ENCODE measurements at regions not wholly inside any gene's neighbourhood (a gene's known extent, or its start where the extent isn't known, plus 50 kb on each side); places are given as distances from the start of the nearest gene placed in this dataset.

DNA sequence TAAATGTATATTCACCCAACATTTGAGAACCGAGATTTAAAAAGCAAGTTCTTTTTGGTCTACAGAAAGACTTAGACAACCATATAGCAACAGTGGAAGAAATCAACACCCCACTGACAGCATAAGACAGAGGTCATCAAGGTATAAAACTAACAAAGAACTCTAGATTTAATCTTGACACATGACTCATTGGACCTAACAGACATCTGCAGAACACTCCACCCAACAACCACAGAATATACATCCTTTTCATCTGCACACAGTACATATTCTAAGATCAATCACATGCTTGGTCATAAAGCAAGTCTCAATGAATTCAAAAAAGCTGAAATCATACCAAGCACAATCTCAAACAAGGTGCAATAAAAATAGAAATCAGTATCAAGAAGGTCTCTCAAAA is 65.8 kb downstream of the SPIN4 start:
- Histone ChIP-seq H2AFZ (replicated peaks) (no peak overlapping the region), H3K4me2 (no peak overlapping the region), H3K27ac (no peak overlapping the region), H3K9ac (no peak overlapping the region), H4K20me1 (ENCODE audit: low read depth) (no peaks in the 10 kb centered on the region), H3K4me1 (no peaks in the 10 kb centered on the region), H3K9me3 (ENCODE audit: low read depth) (peaks cover 4% of the 10 kb centered on the region), H3F3A (ENCODE audit: low read depth) (no peaks in the 10 kb centered on the region), H3K4me3 (no peak overlapping the region), H3K79me2 (ENCODE audit: low read depth) (no peaks in the 10 kb centered on the region), H3K36me3 (no peaks in the 10 kb centered on the region), H3K27me3 (no peaks in the 10 kb centered on the region)
- no peak for TF ChIP-seq EZH2phosphoT487 (IDR thresholded peaks at IDR 0.05)
- TF ChIP-seq, protein P1, sequence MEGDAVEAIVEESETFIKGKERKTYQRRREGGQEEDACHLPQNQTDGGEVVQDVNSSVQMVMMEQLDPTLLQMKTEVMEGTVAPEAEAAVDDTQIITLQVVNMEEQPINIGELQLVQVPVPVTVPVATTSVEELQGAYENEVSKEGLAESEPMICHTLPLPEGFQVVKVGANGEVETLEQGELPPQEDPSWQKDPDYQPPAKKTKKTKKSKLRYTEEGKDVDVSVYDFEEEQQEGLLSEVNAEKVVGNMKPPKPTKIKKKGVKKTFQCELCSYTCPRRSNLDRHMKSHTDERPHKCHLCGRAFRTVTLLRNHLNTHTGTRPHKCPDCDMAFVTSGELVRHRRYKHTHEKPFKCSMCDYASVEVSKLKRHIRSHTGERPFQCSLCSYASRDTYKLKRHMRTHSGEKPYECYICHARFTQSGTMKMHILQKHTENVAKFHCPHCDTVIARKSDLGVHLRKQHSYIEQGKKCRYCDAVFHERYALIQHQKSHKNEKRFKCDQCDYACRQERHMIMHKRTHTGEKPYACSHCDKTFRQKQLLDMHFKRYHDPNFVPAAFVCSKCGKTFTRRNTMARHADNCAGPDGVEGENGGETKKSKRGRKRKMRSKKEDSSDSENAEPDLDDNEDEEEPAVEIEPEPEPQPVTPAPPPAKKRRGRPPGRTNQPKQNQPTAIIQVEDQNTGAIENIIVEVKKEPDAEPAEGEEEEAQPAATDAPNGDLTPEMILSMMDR (IDR thresholded peaks at IDR 0.05), result no peak
- H3K9me3 Mint-ChIP-seq, result peaks cover 10% of the 10 kb centered on the region
- no peak overlapping the region for H3K27ac Mint-ChIP-seq
- no peaks in the 10 kb centered on the region for H3K4me1 Mint-ChIP-seq
- no peak for DNase-seq (ENCODE audit: low spot score)
- no peak overlapping the region for H3K4me3 Mint-ChIP-seq
- no peaks in the 10 kb centered on the region for H3K36me3 Mint-ChIP-seq
- no peaks in the 10 kb centered on the region for H3K27me3 Mint-ChIP-seq (ENCODE audit: insufficient read depth, low read depth)

DNA sequence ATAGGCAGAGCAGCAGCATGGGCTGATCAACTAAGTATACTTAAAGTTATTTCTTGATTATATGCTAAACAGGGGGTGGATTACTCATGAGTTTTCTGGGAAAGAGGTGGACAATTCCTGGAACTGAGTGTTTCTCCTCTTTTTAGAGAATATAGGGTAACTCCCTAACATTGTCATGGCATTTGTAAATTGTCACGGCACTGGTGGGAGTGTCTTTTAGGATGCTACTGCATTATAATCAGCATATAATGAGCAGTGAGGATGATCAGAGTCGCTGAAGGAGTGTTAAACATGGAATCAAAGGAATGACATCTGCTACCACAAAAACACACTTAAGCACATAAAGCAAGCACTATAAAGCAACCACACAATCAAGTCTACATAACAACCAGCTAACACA is 66.5 kb downstream of the SPIN4 start:
- Mint-ChIP-seq H3K4me3 (no peak overlapping the region), H3K27me3 (ENCODE audit: insufficient read depth, low read depth) (no peaks in the 10 kb centered on the region), H3K36me3 (no peaks in the 10 kb centered on the region), H3K4me1 (no peaks in the 10 kb centered on the region), H3K9me3 (peaks cover 8% of the 10 kb centered on the region), H3K27ac (no peak overlapping the region)
- Histone ChIP-seq H3K4me3 (no peak overlapping the region), H3K4me1 (no peaks in the 10 kb centered on the region), H3K27me3 (no peaks in the 10 kb centered on the region), H3F3A (ENCODE audit: low read depth) (no peaks in the 10 kb centered on the region), H3K4me2 (no peak overlapping the region), H3K36me3 (no peaks in the 10 kb centered on the region), H4K20me1 (ENCODE audit: low read depth) (no peaks in the 10 kb centered on the region), H3K9me3 (ENCODE audit: low read depth) (peaks cover 4% of the 10 kb centered on the region), H3K9ac (no peak overlapping the region), H2AFZ (replicated peaks) (no peak overlapping the region), H3K27ac (no peak overlapping the region), H3K79me2 (ENCODE audit: low read depth) (no peaks in the 10 kb centered on the region)
- TF ChIP-seq EZH2 (IDR thresholded peaks at IDR 0.05), result no peak
- TF ChIP-seq EZH2phosphoT487 (IDR thresholded peaks at IDR 0.05), result no peak
- TF ChIP-seq, protein P1 (IDR thresholded peaks at IDR 0.05), result no peak
- no peak for DNase-seq (ENCODE audit: low spot score)

DNA sequence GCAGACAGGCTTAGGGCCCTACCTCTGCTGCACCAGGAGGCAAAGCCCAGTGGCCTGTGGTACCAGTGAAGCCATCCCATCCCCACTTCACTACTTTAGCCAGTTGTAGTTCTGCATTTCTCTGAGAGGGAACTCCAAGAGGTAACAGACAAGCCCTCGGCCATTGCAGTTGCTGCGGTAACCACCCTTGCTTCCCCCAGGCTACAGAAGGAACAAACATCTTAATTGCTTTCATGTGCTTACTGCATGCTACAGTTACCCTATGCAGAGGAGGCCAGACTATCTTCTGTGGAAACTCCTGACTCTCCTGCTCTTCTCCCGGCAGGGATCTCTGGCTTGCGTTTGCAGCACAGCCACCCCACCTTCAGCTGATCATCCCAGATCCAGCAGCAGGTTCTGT is 67.8 kb downstream of the SPIN4 start:
- Histone ChIP-seq H3K79me2 (ENCODE audit: low read depth) (no peaks in the 10 kb centered on the region), H3F3A (ENCODE audit: low read depth) (no peaks in the 10 kb centered on the region), H3K36me3 (no peaks in the 10 kb centered on the region), H2AFZ (replicated peaks) (no peak overlapping the region), H3K9ac (no peak overlapping the region), H3K9me3 (ENCODE audit: low read depth) (peaks cover 4% of the 10 kb centered on the region), H4K20me1 (ENCODE audit: low read depth) (no peaks in the 10 kb centered on the region), H3K27me3 (no peaks in the 10 kb centered on the region), H3K27ac (no peak overlapping the region), H3K4me1 (no peaks in the 10 kb centered on the region), H3K4me3 (no peak overlapping the region), H3K4me2 (no peak overlapping the region)
- H3K9me3 Mint-ChIP-seq, result peaks cover 8% of the 10 kb centered on the region
- DNase-seq (ENCODE audit: low spot score), result no peak
- H3K36me3 Mint-ChIP-seq, result no peaks in the 10 kb centered on the region
- TF ChIP-seq EZH2phosphoT487 (IDR thresholded peaks at IDR 0.05), result no peak
- TF ChIP-seq, protein P1 (IDR thresholded peaks at IDR 0.05), result no peak
- TF ChIP-seq EZH2 (IDR thresholded peaks at IDR 0.05), result no peak
- H3K4me3 Mint-ChIP-seq, result no peak overlapping the region
- H3K27ac Mint-ChIP-seq, result no peak overlapping the region
- no peaks in the 10 kb centered on the region for H3K27me3 Mint-ChIP-seq (ENCODE audit: insufficient read depth, low read depth)
- no peaks in the 10 kb centered on the region for H3K4me1 Mint-ChIP-seq

DNA sequence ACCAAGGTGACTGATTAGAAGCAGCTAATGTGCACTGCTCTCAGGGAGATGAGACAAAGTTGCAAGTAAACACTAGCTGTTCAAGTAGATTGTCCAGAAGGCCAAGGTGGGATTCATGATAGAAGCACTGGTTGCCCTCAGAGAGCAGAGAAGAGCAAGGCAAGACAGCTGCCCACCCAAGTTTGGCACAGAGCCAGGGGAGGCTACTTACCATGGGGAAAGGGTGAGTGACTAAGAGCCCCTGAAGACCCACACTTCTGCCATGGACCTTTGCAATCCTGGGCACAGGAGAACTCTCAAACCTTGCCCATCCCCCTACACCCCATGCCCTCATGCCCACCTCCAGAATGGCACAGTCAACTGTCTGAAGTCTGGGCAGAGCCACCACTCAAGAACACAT is 68.3 kb downstream of the SPIN4 start:
- Histone ChIP-seq H3K79me2 (ENCODE audit: low read depth) (no peaks in the 10 kb centered on the region), H3K9ac (no peak overlapping the region), H3K9me3 (ENCODE audit: low read depth) (peaks cover 4% of the 10 kb centered on the region), H3K4me3 (no peak overlapping the region), H3K27ac (no peak overlapping the region), H3K4me1 (no peaks in the 10 kb centered on the region), H3K27me3 (no peaks in the 10 kb centered on the region), H2AFZ (replicated peaks) (no peak overlapping the region), H3K4me2 (no peak overlapping the region), H3K36me3 (no peaks in the 10 kb centered on the region), H4K20me1 (ENCODE audit: low read depth) (no peaks in the 10 kb centered on the region), H3F3A (ENCODE audit: low read depth) (no peaks in the 10 kb centered on the region)
- Mint-ChIP-seq H3K36me3 (no peaks in the 10 kb centered on the region), H3K27me3 (ENCODE audit: insufficient read depth, low read depth) (no peaks in the 10 kb centered on the region), H3K27ac (no peak overlapping the region), H3K4me3 (no peak overlapping the region), H3K4me1 (no peaks in the 10 kb centered on the region), H3K9me3 (peaks cover 8% of the 10 kb centered on the region)
- DNase-seq (ENCODE audit: low spot score), result no peak
- TF ChIP-seq, protein P1 (IDR thresholded peaks at IDR 0.05), result no peak
- TF ChIP-seq EZH2 (IDR thresholded peaks at IDR 0.05) (no peak), EZH2phosphoT487 (IDR thresholded peaks at IDR 0.05) (no peak)
